GM13976 (cell line): ENCODE measurements at regions not wholly inside any gene's neighbourhood (a gene's known extent, or its start where the extent isn't known, plus 50 kb on each side); places are given as distances from the start of the nearest gene placed in this dataset.

Experiments
- DNase-seq: peaks from one replicate; pipeline ENCODE4 v3.0.0; 2012; ENCODE audit warnings: low spot score
- in situ Hi-C: fragments of 300-500 bp; cut with MboI; formaldehyde crosslinking; loops from one replicate; pipeline ENCODE4 v1.12.0; 2022; ENCODE audit warnings: low sequenced_read_pairs, mixed read lengths, inconsistent platforms; ENCODE audit not compliant: unreplicated experiment
- TF ChIP-seq, protein P1 (sequence below): IDR thresholded peaks from 2 replicates; pipeline ENCODE4 v1.5.1; 2012; ENCODE audit warnings: borderline replicate concordance, mild to moderate bottlenecking; ENCODE audit not compliant: insufficient read depth; ENCODE audit errors: extremely low read depth, missing control alignments, control extremely low read depth

DNA sequence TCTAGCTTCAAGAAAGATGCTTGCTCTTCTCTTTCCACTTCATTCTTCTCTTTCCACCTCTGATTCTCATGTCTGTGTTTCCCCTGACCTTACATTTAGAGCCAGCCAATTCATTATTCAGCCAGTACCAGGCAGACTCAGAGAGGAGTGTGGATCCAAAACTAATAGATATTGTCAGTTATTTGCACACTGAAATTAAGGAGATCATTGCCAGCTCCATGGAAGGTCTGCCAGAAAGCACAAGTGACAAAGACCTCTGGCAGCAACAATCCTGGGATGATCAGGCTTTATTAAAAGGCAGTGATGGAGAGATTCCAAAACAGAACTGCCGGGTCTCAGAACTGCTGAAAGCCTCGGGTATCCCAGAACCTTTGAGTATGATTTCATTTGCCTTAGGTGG lies 749.4 kb downstream of the XPNPEP1 start:
- no peak for DNase-seq
- TF ChIP-seq, protein P1, sequence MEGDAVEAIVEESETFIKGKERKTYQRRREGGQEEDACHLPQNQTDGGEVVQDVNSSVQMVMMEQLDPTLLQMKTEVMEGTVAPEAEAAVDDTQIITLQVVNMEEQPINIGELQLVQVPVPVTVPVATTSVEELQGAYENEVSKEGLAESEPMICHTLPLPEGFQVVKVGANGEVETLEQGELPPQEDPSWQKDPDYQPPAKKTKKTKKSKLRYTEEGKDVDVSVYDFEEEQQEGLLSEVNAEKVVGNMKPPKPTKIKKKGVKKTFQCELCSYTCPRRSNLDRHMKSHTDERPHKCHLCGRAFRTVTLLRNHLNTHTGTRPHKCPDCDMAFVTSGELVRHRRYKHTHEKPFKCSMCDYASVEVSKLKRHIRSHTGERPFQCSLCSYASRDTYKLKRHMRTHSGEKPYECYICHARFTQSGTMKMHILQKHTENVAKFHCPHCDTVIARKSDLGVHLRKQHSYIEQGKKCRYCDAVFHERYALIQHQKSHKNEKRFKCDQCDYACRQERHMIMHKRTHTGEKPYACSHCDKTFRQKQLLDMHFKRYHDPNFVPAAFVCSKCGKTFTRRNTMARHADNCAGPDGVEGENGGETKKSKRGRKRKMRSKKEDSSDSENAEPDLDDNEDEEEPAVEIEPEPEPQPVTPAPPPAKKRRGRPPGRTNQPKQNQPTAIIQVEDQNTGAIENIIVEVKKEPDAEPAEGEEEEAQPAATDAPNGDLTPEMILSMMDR: no peak
- in situ Hi-C loops: no loop called here

DNA sequence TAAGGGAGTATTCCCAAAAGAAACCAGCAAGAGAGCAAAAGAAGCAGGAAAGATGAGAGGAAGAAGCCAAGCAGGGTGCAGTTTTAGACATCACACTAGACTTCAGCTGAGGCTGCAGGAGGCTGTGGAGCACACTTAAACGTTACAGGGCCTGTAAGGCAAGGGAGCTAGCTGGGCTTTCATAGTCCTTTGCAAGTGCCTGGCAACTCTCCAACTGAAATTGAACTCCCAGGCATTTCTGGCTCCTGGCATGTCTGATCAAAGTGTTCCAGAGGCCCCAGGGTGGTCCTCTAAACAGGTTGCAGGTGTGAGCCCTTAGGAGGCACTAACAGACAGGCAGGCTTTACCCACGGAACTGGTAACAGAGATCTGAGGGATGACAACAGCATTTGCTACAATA lies 750.2 kb downstream of the XPNPEP1 start:
- DNase-seq: no peak
- in situ Hi-C loops: no loop called here
- TF ChIP-seq, protein P1: no peak

DNA sequence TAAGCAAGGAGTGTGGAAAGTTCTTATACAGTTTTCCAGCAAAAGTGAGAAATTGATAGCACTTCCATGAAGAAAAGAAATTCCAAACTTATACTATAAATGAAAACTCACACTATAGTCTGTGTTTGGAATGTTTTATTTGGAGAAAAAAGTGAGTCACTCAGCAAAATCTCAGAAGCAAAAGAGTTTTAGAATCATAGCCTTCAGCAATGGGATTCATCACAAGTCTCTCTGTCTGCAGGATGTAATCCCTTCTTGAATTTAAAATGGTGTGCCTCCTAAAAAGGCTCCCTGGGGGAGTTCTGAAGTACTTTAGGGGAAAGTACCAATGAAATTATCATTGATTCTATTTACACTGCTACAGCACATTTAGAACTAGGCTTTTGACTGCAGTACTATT lies 756.4 kb downstream of the XPNPEP1 start:
- in situ Hi-C loops: no loop called here
- no peak for DNase-seq
- TF ChIP-seq, protein P1: no peak

GRCh38 chr10:109159351-109159750 lies 764.0 kb downstream of the XPNPEP1 start:
- no peak for DNase-seq
- TF ChIP-seq, protein P1: no peak
- in situ Hi-C loops: no loop called here

DNA sequence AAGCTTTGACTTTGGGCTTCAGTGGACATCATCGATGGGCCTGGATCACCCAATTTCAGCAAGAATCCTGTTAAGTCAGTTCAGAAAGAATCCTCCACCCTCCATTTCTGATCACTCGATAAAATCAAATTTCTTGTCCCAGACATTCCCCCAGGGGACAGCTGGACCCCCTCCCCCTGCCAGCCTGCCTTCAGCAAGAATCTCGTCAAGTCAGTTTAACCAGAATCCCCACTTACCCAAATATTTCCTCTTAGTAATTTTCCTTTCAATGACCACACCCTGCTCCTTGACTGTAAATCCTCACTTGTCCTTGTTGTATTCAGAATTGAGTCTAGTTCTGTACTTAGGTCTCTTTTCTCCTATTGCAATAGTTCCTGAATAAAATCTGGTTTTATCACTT lies 766.9 kb downstream of the XPNPEP1 start:
- DNase-seq: no peak
- TF ChIP-seq, protein P1: no peak
- in situ Hi-C loops: no loop called here

DNA sequence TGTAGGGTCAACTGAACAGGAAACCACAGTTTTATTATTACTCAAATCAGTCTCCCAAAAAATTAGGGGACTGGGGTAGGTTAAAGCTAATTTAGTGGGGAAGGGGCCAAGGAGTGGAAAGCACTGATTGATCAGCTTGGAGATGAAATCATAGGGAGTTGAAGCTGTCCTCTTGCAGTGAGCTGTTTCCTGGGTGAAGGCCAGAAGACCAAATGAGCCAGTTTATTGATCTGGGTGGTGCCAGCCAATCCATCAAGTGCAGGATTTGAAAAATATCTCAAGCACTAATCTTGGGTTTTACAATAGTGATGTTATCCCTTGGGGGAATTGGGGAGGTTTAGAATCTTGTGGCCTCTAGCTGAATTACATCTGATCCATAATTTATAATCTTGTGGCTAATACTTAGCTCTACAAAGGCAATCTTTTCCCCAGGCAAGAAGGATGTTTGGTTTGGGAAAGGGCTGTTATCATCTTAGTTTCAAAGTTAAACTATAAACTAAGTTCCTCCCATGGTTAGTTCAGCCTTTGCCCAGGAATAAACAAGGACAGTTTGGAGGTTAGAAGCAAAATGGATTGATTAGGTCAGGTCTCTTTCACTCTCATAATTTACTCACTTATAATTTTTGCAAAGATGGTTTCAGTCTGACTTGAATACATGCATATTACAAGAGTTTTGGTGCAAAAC lies 773.5 kb downstream of the XPNPEP1 start:
- TF ChIP-seq, protein P1: no peak
- in situ Hi-C loops: no loop called here
- DNase-seq: no peak

DNA sequence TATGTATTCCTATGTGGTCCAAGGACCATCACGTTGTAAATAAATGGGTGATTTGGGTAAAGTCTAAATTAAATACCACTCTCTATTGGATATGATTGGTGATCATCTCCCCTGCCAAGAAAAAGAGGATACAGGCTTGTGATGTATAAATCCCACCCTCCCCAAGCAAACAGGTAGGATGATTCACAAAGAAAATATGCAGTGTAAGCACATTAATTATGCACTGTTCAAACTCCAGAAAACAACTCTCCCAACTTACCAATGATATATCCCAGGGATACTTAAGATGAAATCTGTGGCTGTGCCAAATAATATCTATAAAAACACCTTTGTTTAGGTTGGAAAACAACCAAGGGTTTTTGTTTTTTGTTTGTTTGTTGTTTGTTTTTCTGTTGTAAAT lies 795.9 kb downstream of the XPNPEP1 start:
- TF ChIP-seq, protein P1: no peak
- in situ Hi-C loops: no loop called here
- DNase-seq: no peak
